ENCODE measurements at regions not wholly inside any gene's neighbourhood (a gene's known extent, or its start where the extent isn't known, plus 50 kb on each side); places are given as distances from the start of the nearest gene placed in this dataset.

GRCh38 chr4:62490635-62491034 is 1290.5 kb downstream of the ADGRL3 start:
- ChIA-PET POLR2A (no interaction called here), SMC1A (ENCODE audit: uncharacterized antibody, unreplicated experiment) (interaction anchor here (1.5 kb wide), 1 partner anchor 10 kb away, joined by 6 read pairs; no protein-coding TSS in a partner anchor), CTCF (no interaction called here), RAD21 (ENCODE audit: unreplicated experiment) (no interaction called here)
- Histone ChIP-seq H2AFZ (ENCODE audit: control insufficient read depth, low read depth, low read length) (no peak overlapping the region), H4K20me1 (ENCODE audit: control insufficient read depth, insufficient read depth) (no peaks in the 10 kb centered on the region), H3K4me1 (ENCODE audit: control insufficient read depth, insufficient read depth, low read length) (no peaks in the 10 kb centered on the region), H3K27me3 (replicated peaks in 1 of 2; ENCODE audit: control insufficient read depth in 2 of 2, insufficient read depth in 2 of 2, low read length in 1 of 2) (no peaks in the 10 kb centered on the region), H3K9ac (ENCODE audit: control insufficient read depth, insufficient read depth, low read length) (no peak overlapping the region), H3K4me2 (ENCODE audit: control insufficient read depth, insufficient read depth) (no peak overlapping the region), H3K79me2 (ENCODE audit: control insufficient read depth, insufficient read depth, low read length) (no peaks in the 10 kb centered on the region), H3K9me3 (replicated peaks; ENCODE audit: control insufficient read depth, insufficient read depth, low read length) (no peaks in the 10 kb centered on the region), H3K4me3 (no peak overlapping the region), H3K27ac (ENCODE audit: control insufficient read depth, insufficient read depth) (no peak overlapping the region), H3K36me3 (ENCODE audit: control insufficient read depth in 2 of 2, insufficient read depth in 2 of 2, low read length in 1 of 2) (no peaks in the 10 kb centered on the region)
- FAIRE-seq = no peak
- no TSS peak for BruUV-seq (replicated peaks)
- WGBS (ENCODE audit: insufficient coverage, insufficient replicate concordance, low lambda C conversion rate, missing lambda C conversion rate) = 32% methylated on average over 1 of the region's 1 CpG
- in situ Hi-C loops (cut with MboI) (no loop called here), intact Hi-C loops (cut with micrococcal nuclease; ENCODE audit: unreplicated experiment) (no loop called here)
- no peak for DNase-seq (ENCODE audit: low read depth, low spot score)
- TF ChIP-seq CHD2 (IDR thresholded peaks at IDR 0.05; ENCODE audit: borderline replicate concordance, low read depth, low read length) (no peak), RUNX3 (IDR thresholded peaks at IDR 0.05; ENCODE audit: low read length) (peak; percentile 44; the same call in 1 of the 2 replicates)
- no peak for ATAC-seq

- Histone ChIP-seq H3K79me2 (ENCODE audit: control insufficient read depth, insufficient read depth, low read length) (no peaks in the 10 kb centered on the region), H3K27me3 (replicated peaks in 1 of 2; ENCODE audit: control insufficient read depth in 2 of 2, insufficient read depth in 2 of 2, low read length in 1 of 2) (no peaks in the 10 kb centered on the region), H2AFZ (ENCODE audit: control insufficient read depth, low read depth, low read length) (no peak overlapping the region), H3K4me3 (no peak overlapping the region), H3K9ac (ENCODE audit: control insufficient read depth, insufficient read depth, low read length) (no peak overlapping the region), H3K4me1 (ENCODE audit: control insufficient read depth, insufficient read depth, low read length) (no peaks in the 10 kb centered on the region), H3K27ac (ENCODE audit: control insufficient read depth, insufficient read depth) (no peak overlapping the region), H4K20me1 (ENCODE audit: control insufficient read depth, insufficient read depth) (no peaks in the 10 kb centered on the region), H3K4me2 (ENCODE audit: control insufficient read depth, insufficient read depth) (no peak overlapping the region), H3K36me3 (ENCODE audit: control insufficient read depth in 2 of 2, insufficient read depth in 2 of 2, low read length in 1 of 2) (no peaks in the 10 kb centered on the region), H3K9me3 (replicated peaks; ENCODE audit: control insufficient read depth, insufficient read depth, low read length) (no peaks in the 10 kb centered on the region)
- RAD21 ChIA-PET (ENCODE audit: unreplicated experiment) = no interaction called here
- FAIRE-seq (no peak), ATAC-seq (no peak), DNase-seq (ENCODE audit: low read depth, low spot score) (no peak)
- TF ChIP-seq EZH2 (IDR thresholded peaks at IDR 0.05; ENCODE audit: borderline replicate concordance, control insufficient read depth, low read depth, low read length) (no peak), SPI1 (IDR thresholded peaks at IDR 0.05; ENCODE audit: borderline replicate concordance, insufficient read depth, low read depth, low read length) (peak; percentile 11; the same call in 1 of the 2 replicates)
- intact Hi-C loops (cut with micrococcal nuclease; ENCODE audit: unreplicated experiment) = no loop called here
- POLR2A ChIA-PET = no interaction called here
- no TSS peak for BruUV-seq (replicated peaks)
- CTCF ChIA-PET = interaction anchor here (0.6 kb wide), 1 partner anchor 1160 kb away, joined by 5 read pairs; no protein-coding TSS in a partner anchor
- in situ Hi-C loops (cut with MboI) = no loop called here
- 47% methylated on average over 1 of the region's 1 CpG for WGBS (ENCODE audit: insufficient coverage, insufficient replicate concordance, low lambda C conversion rate, missing lambda C conversion rate)
- SMC1A ChIA-PET (ENCODE audit: uncharacterized antibody, unreplicated experiment) = interaction anchor here (1.1 to 2.7 kb wide), 2 partner anchors 9 to 23 kb away, joined by 3 to 8 read pairs; no protein-coding TSS in a partner anchor
Observed at GRCh38 chr4:62487016-62487415, 1286.9 kb downstream of the ADGRL3 start.

Data from GM12878 (cell line).